ENCODE measurements at regions not wholly inside any gene's neighbourhood (a gene's known extent, or its start where the extent isn't known, plus 50 kb on each side); places are given as distances from the start of the nearest gene placed in this dataset.

GRCh38 chr6:113004470-113005270 is 657.5 kb downstream of the RFPL4B start:
- Histone ChIP-seq H3K4me1 (ENCODE audit: control insufficient read depth in 4 of 4, insufficient read depth in 4 of 4, low read length in 3 of 4) (no peaks in the 10 kb centered on the region), H3K4me3 (ENCODE audit: low read depth in 1 of 3, low read length in 3 of 3) (no peak overlapping the region), H3K36me3 (ENCODE audit: control insufficient read depth in 4 of 4, insufficient read depth in 3 of 4, low read depth in 1 of 4, low read length in 3 of 4) (no peaks in the 10 kb centered on the region), H3K27me3 (ENCODE audit: control insufficient read depth in 4 of 4, insufficient read depth in 4 of 4, low read length in 3 of 4) (no peaks in the 10 kb centered on the region), H3K27ac (ENCODE audit: low read depth in 1 of 2, low read length in 2 of 2) (no peak overlapping the region), H3K9me3 (ENCODE audit: control insufficient read depth in 4 of 4, low read length in 3 of 4) (no peaks in the 10 kb centered on the region), H3K9ac (ENCODE audit: low read depth in 1 of 2, low read length in 2 of 2) (no peak overlapping the region)
- 73% methylated on average over 3 of the region's 3 CpGs for WGBS
- no peak for DNase-seq (ENCODE audit: low spot score)
- TF ChIP-seq EGR1 (IDR thresholded peaks at IDR 0.05; ENCODE audit: low read depth in 2 of 2) (no peak), NR2F2 (IDR thresholded peaks at IDR 0.05) (no peak), CTCF (IDR thresholded peaks at IDR 0.05; ENCODE audit: low read depth, low read length, missing input control) (no peak), HNF4G (IDR thresholded peaks at IDR 0.05) (no peak), YY1 (IDR thresholded peaks at IDR 0.05) (no peak), ATF3 (IDR thresholded peaks at IDR 0.05) (no peak), REST (IDR thresholded peaks at IDR 0.05) (no peak), FOXA2 (IDR thresholded peaks at IDR 0.05) (no peak), MAX (IDR thresholded peaks at IDR 0.05) (no peak), GABPA (IDR thresholded peaks at IDR 0.05 in 1 of 2, conservative IDR thresholded peaks at IDR 0.05 in 1 of 2) (no peak), HNF4A (conservative IDR thresholded peaks at IDR 0.05) (no peak), FOXA1 (IDR thresholded peaks at IDR 0.05) (no peak), TAF1 (conservative IDR thresholded peaks at IDR 0.05) (no peak), SP1 (IDR thresholded peaks at IDR 0.05) (no peak), RXRA (IDR thresholded peaks at IDR 0.05) (no peak), RAD21 (IDR thresholded peaks at IDR 0.05) (no peak), ZBTB33 (IDR thresholded peaks at IDR 0.05) (no peak), JUND (IDR thresholded peaks at IDR 0.05) (no peak)
